ENCODE measurements at regions not wholly inside any gene's neighbourhood (a gene's known extent, or its start where the extent isn't known, plus 50 kb on each side); places are given as distances from the start of the nearest gene placed in this dataset.
A peak's percentile ranks its signal among the peaks of the same experiment; 100 is the strongest.

GRCh38 chr15:96408591-96409183, 78.2 kb downstream of the NR2F2 start:
- no peaks in the 10 kb centered on the region for H3K79me1 ChIP-seq (ENCODE audit: low read depth in 1 of 2, low read length in 2 of 2)
- no peak overlapping the region for H2BK20ac ChIP-seq (ENCODE audit: low read depth, low read length)
- no peak overlapping the region for H4K91ac ChIP-seq (ENCODE audit: insufficient read depth, low read depth, low read length)
- no peaks in the 10 kb centered on the region for H3K9me1 ChIP-seq (ENCODE audit: insufficient read depth, low read length)
- no peak overlapping the region for H2AFZ ChIP-seq (replicated peaks; ENCODE audit: low read length, poor library complexity)
- H3K4ac ChIP-seq (ENCODE audit: low read depth, low read length): no peak overlapping the region
- no peak overlapping the region for H3K4me3 ChIP-seq (ENCODE audit: insufficient read depth, low read depth, low read length)
- peaks cover 72% of the 10 kb centered on the region for H3K27me3 ChIP-seq (ENCODE audit: control insufficient read depth, insufficient read depth, low read length)
- no peaks in the 10 kb centered on the region for H3K36me3 ChIP-seq (ENCODE audit: control insufficient read depth, insufficient read depth, low read length)
- no peaks in the 10 kb centered on the region for H4K20me1 ChIP-seq (ENCODE audit: insufficient read depth, low read length)
- H3K4me1 ChIP-seq (ENCODE audit: control insufficient read depth, insufficient read depth, low read length): peaks cover 2% of the 10 kb centered on the region; the same call in 1 of the 2 replicates
- H3K4me2 ChIP-seq (ENCODE audit: low read depth, low read length): no peak overlapping the region; the same call in 1 of the 2 replicates
- DNase-seq: no peak
- POLR2A ChIA-PET (ENCODE audit: unreplicated experiment): no interaction called here
- peaks cover 13% of the 10 kb centered on the region for H3K9me3 ChIP-seq (ENCODE audit: control insufficient read depth, insufficient read depth, low read length)
- H3K56ac ChIP-seq (ENCODE audit: extremely low read depth, insufficient read depth, low read length): no peak overlapping the region
- TF ChIP-seq CTCF (conservative IDR thresholded peaks at IDR 0.05; ENCODE audit: low read depth, low read length) (no peak), USF2 (IDR thresholded peaks at IDR 0.05; ENCODE audit: low read depth, low read length) (0 out of 2 replicates have a peak, but pooled peaks have one; percentile 12)
- BruUV-seq (replicated peaks): no TSS peak
- no peak overlapping the region for H3K9ac ChIP-seq (ENCODE audit: low read depth, low read length)
- H2BK5ac ChIP-seq (ENCODE audit: low read depth, low read length, poor library complexity, severe bottlenecking): no peak overlapping the region
- H3K14ac ChIP-seq (replicated peaks; ENCODE audit: low read depth, low read length): no peak overlapping the region
- no peak overlapping the region for H3K18ac ChIP-seq (ENCODE audit: low read depth, low read length)
- no peak; the same call in 1 of the 2 replicates for ATAC-seq (ENCODE audit: low read depth)
- no peak overlapping the region for H2BK15ac ChIP-seq (ENCODE audit: low read depth, low read length)
- H2AK5ac ChIP-seq (ENCODE audit: low read depth, low read length): no peak overlapping the region
- in situ Hi-C loops (cut with MboI; ENCODE audit: low sequenced_read_pairs): no loop called here
- intact Hi-C loops (cut with micrococcal nuclease): no loop called here
- H2BK120ac ChIP-seq (ENCODE audit: low read depth, low read length): no peak overlapping the region
- dilution Hi-C loops (cut with HindIII; ENCODE audit: low sequenced_read_pairs, unreplicated experiment): no loop called here
- no peak overlapping the region for H4K8ac ChIP-seq (ENCODE audit: low read depth in 2 of 2, low read length in 2 of 2)
- no peak overlapping the region for H4K5ac ChIP-seq (ENCODE audit: low read depth, low read length)
- CTCF ChIA-PET: interaction anchor here (0.7 kb wide), 1 partner anchor 177 kb away, joined by 3 read pairs; no protein-coding TSS in a partner anchor
- H2AK9ac ChIP-seq (replicated peaks; ENCODE audit: low read depth, low read length, poor library complexity): no peak overlapping the region
- H3K23ac ChIP-seq (ENCODE audit: low read depth, low read length): no peak overlapping the region
- WGBS, 2 experiments (ENCODE audit: extremely low coverage in 2 of 2, insufficient read length in 1 of 2): 6% methylated on average over 3 of the region's 20 CpGs; no CpG with 5 or more reads in 1 of the 2 experiments
- no peak overlapping the region for H3K27ac ChIP-seq (ENCODE audit: insufficient read depth, low read length)

All from IMR-90 (cell line).